ENCODE measurements at regions not wholly inside any gene's neighbourhood (a gene's known extent, or its start where the extent isn't known, plus 50 kb on each side); places are given as distances from the start of the nearest gene placed in this dataset.

DNA sequence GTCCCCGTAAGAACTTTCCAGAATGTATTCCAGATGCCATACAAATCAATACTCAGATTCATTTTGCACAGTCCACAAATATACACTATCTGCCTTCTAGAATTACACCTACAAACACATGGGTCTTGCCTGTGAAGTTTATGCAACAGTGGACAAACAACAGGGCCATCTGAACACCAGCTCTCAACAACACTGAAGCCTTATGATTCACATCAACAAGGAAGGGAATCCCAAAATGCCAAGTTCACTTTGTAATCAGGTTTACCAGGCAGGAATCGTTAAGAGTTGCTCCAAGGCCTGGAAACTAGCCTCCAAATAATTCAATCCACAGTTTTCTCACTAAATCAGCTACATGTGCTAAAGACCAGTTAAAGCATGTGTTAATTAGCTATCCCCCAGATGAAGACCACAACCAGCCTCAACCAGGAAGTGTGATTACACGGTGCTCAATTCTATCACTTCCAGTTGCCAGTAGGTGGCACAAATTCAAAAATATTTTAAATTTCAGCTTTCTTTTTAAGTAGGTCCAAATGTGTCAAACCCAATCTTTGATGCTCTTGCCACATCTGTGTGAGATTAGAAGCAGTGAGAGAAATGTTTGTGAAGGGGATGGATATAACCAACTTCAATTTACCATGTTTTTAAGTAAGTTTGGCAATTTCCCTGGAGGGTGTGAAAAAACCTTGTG lies 139.1 kb upstream of the BDNF start:
- Histone ChIP-seq H3K4me2 (ENCODE audit: low read length) (no peak overlapping the region), H3K27me3 (ENCODE audit: control insufficient read depth, low read length) (peaks cover 6% of the 10 kb centered on the region; the same call in 1 of the 2 replicates), H3K27ac (ENCODE audit: low read depth, low read length) (no peak overlapping the region), H3K36me3 (ENCODE audit: control insufficient read depth, low read length) (no peaks in the 10 kb centered on the region), H3F3A (ENCODE audit: control insufficient read depth, insufficient read depth) (no peaks in the 10 kb centered on the region), H3K4me1 (ENCODE audit: control insufficient read depth, low read length) (no peaks in the 10 kb centered on the region), H3K9me2 (replicated peaks; ENCODE audit: control insufficient read depth, low read length) (no peaks in the 10 kb centered on the region), H3K9me3 (ENCODE audit: control insufficient read depth, insufficient read depth, low read length) (no peaks in the 10 kb centered on the region), H3K4me3 (ENCODE audit: low read length) (no peak overlapping the region), H4K20me1 (ENCODE audit: control insufficient read depth, insufficient read depth, low read depth, low read length) (no peaks in the 10 kb centered on the region), H3K79me2 (ENCODE audit: control insufficient read depth, low read length) (no peaks in the 10 kb centered on the region)
- TF ChIP-seq EZH2phosphoT487 (IDR thresholded peaks at IDR 0.05; ENCODE audit: borderline replicate concordance, low read length), result no peak
- TF ChIP-seq, protein P1, sequence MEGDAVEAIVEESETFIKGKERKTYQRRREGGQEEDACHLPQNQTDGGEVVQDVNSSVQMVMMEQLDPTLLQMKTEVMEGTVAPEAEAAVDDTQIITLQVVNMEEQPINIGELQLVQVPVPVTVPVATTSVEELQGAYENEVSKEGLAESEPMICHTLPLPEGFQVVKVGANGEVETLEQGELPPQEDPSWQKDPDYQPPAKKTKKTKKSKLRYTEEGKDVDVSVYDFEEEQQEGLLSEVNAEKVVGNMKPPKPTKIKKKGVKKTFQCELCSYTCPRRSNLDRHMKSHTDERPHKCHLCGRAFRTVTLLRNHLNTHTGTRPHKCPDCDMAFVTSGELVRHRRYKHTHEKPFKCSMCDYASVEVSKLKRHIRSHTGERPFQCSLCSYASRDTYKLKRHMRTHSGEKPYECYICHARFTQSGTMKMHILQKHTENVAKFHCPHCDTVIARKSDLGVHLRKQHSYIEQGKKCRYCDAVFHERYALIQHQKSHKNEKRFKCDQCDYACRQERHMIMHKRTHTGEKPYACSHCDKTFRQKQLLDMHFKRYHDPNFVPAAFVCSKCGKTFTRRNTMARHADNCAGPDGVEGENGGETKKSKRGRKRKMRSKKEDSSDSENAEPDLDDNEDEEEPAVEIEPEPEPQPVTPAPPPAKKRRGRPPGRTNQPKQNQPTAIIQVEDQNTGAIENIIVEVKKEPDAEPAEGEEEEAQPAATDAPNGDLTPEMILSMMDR (IDR thresholded peaks at IDR 0.05; ENCODE audit: low read depth, low read length, poor library complexity, severe bottlenecking), result peak; percentile 45

DNA sequence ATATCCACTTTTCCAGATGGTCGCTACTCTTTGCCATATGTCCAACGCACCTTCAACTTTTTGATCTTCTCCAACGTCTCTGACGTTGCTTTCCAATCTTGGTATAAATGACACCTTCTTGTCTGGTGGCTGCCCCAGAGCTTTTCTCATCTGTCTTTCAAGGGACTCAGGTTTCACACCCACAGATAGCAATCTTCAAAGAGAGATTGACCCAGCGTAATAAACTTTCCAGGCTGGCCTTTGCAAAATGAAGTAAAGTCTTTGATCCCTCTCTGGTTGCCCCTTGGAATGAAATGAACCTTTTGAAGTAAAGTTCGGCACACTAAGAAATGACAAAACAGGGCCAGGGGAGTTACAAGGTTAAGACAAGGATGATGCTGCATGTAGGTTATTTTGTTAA lies 138.4 kb upstream of the BDNF start:
- TF ChIP-seq EZH2phosphoT487 (IDR thresholded peaks at IDR 0.05; ENCODE audit: borderline replicate concordance, low read length), result no peak
- TF ChIP-seq, protein P1 (IDR thresholded peaks at IDR 0.05; ENCODE audit: low read depth, low read length, poor library complexity, severe bottlenecking), result no peak
- H3F3A ChIP-seq (ENCODE audit: control insufficient read depth, insufficient read depth), result no peaks in the 10 kb centered on the region
- no peaks in the 10 kb centered on the region for H4K20me1 ChIP-seq (ENCODE audit: control insufficient read depth, insufficient read depth, low read depth, low read length)
- H3K4me2 ChIP-seq (ENCODE audit: low read length), result no peak overlapping the region
- no peaks in the 10 kb centered on the region for H3K36me3 ChIP-seq (ENCODE audit: control insufficient read depth, low read length)
- no peaks in the 10 kb centered on the region for H3K9me3 ChIP-seq (ENCODE audit: control insufficient read depth, insufficient read depth, low read length)
- H3K4me1 ChIP-seq (ENCODE audit: control insufficient read depth, low read length), result no peaks in the 10 kb centered on the region
- H3K27me3 ChIP-seq (ENCODE audit: control insufficient read depth, low read length), result peaks cover 6% of the 10 kb centered on the region; the same call in 1 of the 2 replicates
- H3K79me2 ChIP-seq (ENCODE audit: control insufficient read depth, low read length), result no peaks in the 10 kb centered on the region
- no peak overlapping the region for H3K4me3 ChIP-seq (ENCODE audit: low read length)
- no peaks in the 10 kb centered on the region for H3K9me2 ChIP-seq (replicated peaks; ENCODE audit: control insufficient read depth, low read length)
- H3K27ac ChIP-seq (ENCODE audit: low read depth, low read length), result no peak overlapping the region

GRCh38 chr11:27837895-27838563 lies 137.8 kb upstream of the BDNF start:
- TF ChIP-seq EZH2phosphoT487 (IDR thresholded peaks at IDR 0.05; ENCODE audit: borderline replicate concordance, low read length), result no peak
- TF ChIP-seq, protein P1 (IDR thresholded peaks at IDR 0.05; ENCODE audit: low read depth, low read length, poor library complexity, severe bottlenecking), result no peak
- Histone ChIP-seq H4K20me1 (ENCODE audit: control insufficient read depth, insufficient read depth, low read depth, low read length) (no peaks in the 10 kb centered on the region), H3K79me2 (ENCODE audit: control insufficient read depth, low read length) (no peaks in the 10 kb centered on the region), H3K4me1 (ENCODE audit: control insufficient read depth, low read length) (no peaks in the 10 kb centered on the region), H3K36me3 (ENCODE audit: control insufficient read depth, low read length) (no peaks in the 10 kb centered on the region), H3K9me2 (replicated peaks; ENCODE audit: control insufficient read depth, low read length) (no peaks in the 10 kb centered on the region), H3K27ac (ENCODE audit: low read depth, low read length) (no peak overlapping the region), H3K4me3 (ENCODE audit: low read length) (no peak overlapping the region), H3F3A (ENCODE audit: control insufficient read depth, insufficient read depth) (no peaks in the 10 kb centered on the region), H3K9me3 (ENCODE audit: control insufficient read depth, insufficient read depth, low read length) (no peaks in the 10 kb centered on the region), H3K4me2 (ENCODE audit: low read length) (no peak overlapping the region), H3K27me3 (ENCODE audit: control insufficient read depth, low read length) (peaks cover 6% of the 10 kb centered on the region; the same call in 1 of the 2 replicates)

Measured in DOHH2 (cell line).